A172 (cell line): ENCODE measurements at regions not wholly inside any gene's neighbourhood (a gene's known extent, or its start where the extent isn't known, plus 50 kb on each side); places are given as distances from the start of the nearest gene placed in this dataset.
"Not testable (repeated sequence)": the region's sequence is repeated elsewhere in the genome, so short reads cannot be mapped to it uniquely, and the experiment has no call there.

Experiments
- DNase-seq: peaks from one replicate; pipeline ENCODE4 v3.0.0-alpha.2; 2015; ENCODE audit warnings: low spot score

DNA sequence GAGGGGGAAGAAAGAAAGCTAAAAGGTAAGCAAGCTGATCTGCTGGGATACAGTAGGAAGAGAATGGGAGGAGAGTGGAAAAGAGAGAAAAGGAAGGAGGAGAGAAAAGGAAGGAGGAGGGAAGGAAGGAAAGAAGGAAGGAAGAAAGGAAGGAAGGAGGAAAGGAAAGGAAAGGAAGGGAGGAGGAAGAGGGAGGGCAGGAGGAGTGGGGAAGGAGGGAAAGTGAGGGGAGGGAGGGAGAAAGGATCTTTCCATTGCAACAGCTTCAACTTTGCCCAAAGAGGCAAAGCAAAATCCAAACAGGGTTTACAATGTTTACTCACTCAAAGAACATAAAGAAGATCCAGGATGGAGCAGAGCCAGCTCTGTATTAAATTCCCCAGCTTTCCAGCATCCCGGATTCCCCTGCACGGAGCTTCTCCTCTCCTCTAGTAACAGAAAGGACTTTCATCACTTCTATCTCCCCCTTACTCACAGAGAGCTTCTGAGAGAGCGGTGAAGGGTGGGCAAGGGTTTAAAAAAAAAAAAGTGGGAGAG is 494.2 kb upstream of the PROK2 start:
- DNase-seq, result no peak

DNA sequence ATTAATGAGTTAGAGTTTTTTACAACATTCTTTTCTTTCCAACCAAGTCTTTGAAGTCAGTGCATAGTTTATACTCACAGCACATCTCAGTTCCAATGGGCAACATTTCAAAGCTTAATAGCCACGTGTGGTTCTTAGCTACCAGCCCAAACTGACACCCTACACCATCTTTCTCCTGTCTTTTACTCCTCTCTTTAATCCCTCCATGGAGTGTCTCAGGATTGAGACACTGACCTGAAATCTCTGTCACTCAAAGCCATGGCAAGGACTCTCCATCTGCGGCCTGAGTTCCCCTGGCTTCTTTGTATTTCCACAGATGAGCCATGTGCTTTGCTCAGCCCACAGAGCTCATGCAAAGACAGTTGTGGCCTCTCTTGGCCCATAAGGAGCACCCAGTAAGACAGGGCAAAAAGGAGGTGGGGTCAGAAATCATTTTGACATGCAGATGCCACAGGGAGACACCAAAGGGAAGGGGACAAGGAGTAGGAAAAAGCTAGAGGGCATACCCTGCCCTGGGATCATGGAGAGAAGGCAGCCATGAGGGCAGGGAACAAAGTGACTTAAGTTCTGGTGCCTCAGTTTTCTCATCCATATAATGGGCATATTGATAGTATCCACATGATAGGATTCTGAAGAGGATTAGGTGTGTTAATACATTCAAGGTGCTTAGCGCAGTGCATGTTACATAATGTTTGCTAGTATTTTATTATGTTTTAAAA is 493.6 kb upstream of the PROK2 start:
- DNase-seq, result no peak

DNA sequence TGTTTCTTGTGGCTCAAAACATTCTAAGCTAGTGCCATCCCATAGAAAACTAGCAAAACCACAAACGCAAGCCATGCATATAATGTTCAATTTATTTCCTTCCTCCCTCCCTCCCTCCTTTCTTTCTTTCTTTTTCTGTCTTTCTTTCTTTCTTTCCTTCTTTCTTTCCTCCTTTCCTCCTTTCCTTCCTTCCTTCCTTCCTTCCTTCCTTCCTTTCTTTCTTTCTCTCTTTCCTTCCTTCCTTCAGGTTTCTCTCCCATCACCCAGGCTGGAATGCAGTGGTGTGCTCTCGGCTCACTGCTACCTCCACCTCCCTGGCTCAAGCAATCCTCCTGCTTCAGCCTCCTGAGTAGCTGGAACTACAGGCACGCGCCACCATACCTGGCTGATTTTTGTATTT is 492.8 kb upstream of the PROK2 start:
- no peak for DNase-seq

DNA sequence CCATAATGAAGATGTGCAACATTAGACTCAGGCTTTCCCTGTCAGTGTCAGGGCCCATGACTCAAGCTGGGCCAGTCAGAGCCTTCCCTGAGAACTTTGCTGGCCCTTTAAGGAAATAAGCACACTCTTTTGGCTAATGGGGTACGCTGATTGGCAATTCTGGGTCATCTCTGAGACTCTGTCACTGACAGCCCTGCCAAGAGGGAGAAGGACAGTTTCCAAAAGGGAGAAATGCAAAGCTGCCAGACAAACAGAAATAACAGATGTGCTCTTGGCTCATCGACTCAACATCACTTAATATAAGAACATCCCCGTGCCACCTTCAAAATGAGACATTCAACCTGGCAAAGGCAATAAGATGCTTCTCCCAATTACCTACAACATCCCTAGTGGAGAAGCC is 491.9 kb upstream of the PROK2 start:
- DNase-seq, result no peak

DNA sequence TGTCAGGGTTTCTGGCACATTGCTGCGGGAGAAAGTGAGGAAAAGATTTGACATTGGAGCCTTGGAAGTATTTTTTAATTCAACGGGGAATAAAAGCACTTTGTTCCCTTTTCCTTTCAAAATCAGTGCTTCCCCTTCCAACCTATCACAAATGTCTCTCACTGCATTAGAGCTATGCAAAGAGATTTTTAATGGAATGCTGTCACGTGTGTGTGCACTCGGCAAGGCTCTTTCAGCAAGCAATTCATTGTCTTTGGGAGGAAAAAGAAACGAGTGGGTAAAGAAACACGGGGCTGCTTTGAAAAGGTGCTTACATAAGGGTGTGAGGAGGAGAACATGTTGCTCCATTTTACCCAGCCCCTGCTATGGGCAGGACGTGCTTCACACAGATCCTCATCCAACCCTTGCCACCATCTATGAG is 490.4 kb upstream of the PROK2 start:
- no peak for DNase-seq

DNA sequence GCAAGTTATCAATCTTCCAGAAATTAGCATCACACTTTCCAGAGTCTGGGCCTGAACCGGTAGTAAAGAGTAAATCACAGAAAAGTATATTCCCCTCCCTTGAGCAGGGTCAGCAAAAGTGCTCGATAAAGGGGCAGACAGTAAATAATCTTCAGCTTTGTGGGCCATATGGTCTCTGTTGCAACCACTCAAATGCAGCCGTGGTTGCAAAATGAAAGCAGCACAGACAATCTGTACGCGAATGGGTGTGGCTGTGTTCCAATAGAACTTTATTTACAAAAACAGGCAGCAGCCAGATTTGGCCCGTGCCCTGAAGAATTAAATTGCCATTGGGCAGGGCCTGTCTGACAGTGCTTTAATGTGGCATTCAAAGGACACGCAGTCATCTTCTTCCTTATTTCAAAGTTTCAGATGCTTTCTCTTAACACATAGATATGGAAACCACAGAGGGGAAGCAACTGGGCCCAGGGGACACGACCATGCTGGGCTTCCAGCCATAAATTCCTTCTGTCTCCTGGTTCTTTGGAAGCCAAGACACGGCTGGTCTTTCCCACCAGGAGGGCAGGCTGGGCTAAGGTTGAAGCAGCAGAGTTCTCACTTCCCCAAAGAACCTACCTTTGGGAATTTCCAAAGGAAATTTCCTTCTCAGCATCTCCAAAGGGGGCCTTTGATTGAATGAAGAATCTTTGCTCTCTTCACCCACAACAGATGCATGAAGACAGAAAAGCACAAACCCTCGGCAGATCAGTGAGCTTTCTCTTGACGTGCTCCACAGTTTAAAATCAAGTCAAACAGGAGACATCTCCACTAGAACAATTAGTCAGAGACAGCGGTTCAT is 489.8 kb upstream of the PROK2 start:
- peak; percentile 50 for DNase-seq

DNA sequence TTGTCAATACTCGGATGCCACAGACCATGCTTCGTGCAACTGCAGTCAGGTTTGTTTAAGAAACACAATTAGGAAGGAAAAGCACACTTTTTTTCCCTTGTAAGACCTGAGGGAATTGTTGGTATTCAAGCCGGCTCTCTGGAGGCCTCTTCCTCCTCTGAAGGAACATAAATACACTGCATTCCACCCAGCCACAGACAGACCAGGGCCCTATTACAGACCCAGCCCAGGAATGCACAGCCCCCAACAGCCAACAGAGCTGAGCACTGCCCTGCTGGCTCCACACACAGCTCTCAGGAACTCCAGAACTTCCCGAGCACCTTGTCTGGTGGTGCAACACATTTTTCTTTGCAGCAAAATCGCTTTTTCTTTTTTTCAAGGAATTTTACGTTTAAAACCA is 488.7 kb upstream of the PROK2 start:
- peak; percentile 16 for DNase-seq

DNA sequence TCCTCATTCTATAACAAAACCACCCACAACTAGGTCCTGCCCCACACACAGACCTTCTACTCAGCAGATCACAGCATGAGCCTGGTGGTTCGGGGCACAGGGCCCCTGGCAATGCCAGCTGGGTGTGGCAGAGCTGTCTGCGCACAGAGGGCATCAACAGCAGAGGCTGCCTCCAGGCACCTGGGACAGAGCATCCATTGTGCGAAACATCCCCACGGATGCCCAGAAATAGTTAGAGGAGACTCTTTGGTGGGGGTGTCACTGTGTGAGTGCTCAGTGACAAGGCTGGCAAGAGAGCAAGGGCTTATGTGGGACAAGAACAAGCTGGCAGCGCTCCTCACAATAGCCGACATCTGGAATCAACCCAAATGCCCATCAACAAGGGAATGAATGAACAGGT is 487.4 kb upstream of the PROK2 start:
- DNase-seq, result no peak

DNA sequence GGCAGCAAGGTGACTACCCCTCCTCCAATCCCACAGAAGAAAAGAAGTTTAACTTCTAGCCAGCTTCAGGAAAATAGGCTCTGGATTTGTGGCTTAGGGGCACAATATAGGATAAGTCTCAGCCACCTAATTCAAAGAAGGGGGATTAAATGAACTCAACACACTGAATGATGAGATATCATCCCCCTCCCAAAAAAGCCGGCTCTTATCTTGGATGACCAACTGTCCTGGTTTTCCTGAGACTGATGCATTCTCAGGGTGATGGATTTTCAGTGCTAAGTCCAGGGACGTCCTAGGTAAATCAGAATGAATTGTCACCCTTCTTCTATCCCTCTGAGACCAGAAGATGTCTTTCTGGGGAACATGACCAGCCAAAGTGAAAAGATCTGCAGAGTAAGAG is 487.0 kb upstream of the PROK2 start:
- DNase-seq, result no peak

DNA sequence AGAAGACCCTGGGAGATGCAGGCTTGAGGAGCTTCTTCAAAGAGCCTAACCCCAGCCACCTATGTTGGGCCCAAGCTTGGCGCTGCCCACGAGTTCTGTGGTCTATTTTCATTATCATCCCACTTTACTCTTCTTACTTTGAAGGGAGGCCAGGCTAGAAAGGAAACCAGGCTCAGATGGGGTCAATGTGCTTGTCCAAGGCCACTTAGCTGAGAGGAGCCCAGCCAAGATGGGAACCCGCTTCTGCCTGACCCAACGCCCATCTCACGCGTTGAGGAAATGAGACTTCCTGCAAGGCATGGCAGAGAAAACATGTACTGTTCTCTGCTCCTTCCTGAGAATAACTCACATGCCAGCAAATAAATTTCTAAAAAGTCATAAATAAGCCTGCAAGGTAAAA is 486.3 kb upstream of the PROK2 start:
- DNase-seq, result no peak

DNA sequence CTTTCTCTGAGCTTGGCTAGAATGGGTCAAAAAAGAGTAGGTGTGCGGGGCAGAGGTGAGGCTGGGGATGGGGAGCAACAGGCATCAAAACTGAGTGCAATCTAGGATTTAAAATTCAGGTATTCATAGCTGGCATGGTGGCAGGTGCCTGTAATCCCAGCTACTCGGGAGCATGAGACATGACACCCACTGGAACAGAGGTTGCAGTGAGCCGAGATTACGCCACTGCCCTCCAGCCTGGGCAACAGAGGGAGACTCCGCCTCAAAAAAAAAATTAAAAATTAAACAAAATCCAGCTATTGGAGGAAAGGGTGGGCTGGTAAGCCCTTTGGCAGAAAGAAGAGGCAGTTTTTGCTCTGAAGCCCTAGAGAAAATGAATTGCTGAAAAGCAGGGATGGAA is 485.8 kb upstream of the PROK2 start:
- no peak for DNase-seq

DNA sequence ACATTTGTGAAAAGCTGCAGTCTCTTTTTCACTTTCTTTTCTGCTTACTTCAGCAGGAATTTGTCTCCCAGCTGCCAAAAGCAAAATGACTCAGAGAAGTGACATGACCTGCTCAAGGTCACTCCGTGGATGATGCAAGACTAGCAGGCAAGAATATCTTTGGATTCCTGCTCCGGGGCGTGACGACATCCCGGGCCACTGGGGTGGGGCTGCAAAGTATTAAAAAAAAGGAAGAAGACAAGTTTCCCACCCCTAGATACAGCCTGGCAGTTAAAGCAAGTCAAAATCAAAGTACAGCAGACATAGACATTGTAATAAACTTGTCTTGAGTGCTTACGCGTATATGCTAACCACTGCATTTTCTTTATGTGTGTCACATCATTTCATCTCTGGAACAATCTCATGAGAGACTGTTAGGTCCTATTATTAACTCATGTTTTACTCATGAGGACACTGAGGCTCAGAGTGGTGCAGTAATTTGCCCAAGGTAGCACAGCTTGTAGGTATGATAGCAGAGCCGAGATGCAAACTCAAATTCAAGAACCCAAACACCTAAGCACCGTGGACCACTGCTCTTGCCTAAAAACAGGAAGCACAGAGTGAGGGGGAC is 485.2 kb upstream of the PROK2 start:
- peak; percentile 87 for DNase-seq

DNA sequence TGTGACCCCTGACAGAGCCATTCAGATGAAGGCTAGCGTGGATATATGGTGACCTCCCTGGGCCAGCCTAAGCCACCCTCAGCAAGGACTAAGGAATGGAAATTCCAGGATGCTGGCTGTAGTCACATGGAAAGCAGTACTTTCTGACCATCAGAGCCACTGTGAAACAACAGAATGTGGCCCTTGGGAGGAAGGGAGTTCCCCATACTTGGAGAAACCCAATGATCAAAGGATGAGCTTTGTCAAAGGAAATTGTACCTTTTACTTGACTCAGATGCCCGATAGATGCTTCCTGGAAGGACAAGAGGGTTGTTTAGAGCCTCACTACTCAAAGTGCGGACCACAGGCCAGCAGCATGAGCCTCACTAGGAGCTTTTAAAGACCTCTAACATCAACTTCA is 484.5 kb upstream of the PROK2 start:
- DNase-seq, result no peak

DNA sequence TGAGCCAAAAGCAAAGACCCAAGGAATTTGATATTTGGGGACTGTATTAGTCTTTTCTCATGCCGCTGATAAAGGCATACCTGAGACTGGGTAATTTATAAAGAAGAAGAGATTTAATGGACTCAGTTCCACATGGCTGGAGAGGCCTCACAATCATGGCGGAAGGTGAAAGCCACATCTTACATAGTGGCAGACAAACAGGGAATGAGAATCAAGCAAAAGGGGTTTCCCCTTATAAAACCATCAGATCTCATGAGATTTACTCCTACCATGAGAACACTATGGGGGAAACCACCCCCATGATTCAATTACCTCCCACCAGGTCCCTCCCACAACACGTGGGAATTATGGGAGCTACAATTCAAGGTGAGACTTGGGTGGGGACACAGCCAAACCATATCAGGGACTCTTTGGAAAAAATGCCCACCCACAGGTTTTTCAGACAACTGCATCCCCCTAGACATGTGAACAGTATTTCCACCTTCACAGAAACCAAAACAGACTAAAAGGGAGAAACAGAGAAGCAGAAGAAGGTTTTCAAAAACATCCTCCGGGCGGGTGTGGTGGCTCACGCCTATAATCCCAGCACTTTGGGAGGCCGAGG is 482.1 kb upstream of the PROK2 start:
- DNase-seq, result not testable (repeated sequence)

DNA sequence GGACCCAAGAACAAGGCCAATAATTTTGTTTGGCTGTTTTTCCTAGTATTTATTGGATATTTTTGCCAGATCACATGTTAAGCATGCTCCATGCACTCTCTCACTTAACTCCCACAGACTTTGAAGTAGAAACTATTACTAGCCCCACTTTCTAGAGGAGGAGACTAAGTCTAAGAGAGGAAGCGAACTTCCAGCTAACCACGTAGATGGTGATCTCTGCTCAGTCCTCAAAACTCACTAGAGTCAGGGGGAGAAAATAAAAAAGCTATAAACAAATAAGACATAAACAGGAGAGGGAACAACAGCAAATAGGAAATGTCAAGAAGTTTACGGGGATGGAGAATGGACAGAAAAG is 481.0 kb upstream of the PROK2 start:
- DNase-seq, result no peak

DNA sequence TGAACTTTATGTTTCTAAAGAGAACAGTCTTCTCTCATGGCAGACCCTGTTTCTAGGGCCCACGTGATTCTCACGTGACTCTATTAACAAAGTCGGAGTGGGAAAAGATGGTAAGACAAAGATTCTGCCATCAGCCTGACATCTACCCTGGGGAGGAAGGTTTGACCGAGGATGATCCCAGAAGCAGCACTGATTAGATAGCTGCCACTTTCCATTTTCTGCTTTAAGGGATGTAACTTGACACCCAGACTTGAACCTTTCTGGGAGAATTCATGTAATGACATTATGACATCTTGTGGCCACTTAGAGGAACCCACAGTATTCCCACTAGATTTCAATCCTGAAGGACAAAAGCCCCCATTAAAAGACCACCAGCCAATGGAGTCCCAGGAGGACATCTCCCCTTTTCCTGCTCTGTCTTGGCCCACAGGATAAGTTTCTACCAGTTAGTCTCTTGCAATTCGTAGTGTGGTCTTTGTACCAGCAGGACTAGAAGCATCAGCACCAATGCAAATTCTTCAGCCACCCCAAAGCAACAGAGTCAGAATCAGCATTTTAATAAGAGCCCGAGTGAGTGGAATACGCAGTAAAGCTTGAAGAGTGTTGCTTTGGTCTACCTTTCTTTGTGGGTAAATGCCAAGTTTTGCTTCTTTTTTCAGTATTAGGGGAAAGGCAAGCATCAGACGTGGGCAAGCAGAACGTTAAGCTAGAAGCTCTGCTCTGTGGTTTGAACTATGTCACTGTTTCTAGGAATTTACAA is 480.5 kb upstream of the PROK2 start:
- DNase-seq, result no peak

DNA sequence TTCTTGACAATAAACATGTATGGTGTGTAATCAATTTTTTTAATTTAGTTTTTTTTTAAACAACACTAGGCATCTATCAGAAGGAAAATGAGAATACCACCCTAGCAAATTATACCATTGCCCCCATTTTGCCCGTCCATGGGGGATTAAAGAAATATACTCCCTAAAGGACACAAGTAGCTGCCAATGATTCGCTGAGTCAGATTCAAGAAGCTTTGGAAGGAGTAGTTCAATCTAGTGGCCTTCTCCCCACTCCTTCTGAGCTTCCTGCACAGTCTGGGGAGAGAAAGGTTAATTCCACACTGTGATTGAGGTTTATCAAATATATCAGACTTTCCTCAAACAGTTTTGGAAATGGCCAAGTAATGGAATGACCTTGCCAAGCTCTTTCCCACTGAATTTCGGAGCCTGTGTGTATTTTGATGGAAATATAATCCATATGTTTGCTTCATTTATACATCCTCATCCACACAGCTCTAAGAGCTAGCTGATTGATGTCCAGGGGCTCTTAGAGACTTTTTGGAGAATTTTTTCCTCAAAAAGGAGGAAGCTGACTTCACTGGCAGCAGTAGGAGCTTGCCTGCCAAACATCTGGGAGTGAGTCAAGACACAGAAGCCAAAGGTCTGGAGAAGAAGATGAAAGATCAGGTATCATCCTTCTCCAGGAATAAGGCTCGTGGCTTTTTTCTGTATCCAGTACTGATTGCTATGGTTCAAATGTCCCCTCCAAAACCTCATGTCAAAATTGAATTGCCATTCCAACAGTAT is 478.5 kb upstream of the PROK2 start:
- DNase-seq, result no peak

DNA sequence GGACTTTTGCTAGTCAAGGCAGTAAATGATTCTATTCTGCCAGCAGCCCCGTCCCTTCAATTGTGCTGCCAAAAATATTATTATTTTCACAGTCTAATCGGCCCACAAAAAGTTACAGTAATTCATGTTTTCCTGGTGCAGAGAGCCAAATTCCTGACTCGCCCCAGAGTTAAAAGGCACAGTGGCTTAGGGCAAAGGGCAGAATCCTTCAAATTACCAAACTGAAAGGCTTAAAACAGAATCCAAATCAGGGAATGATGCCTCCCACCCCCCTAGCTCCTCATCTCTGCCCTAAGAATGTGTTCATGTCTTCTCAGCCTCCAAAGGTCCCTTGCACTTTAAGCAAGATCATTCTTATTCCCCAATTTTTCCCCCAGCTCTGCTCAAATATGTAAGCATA is 477.8 kb upstream of the PROK2 start:
- DNase-seq, result no peak

DNA sequence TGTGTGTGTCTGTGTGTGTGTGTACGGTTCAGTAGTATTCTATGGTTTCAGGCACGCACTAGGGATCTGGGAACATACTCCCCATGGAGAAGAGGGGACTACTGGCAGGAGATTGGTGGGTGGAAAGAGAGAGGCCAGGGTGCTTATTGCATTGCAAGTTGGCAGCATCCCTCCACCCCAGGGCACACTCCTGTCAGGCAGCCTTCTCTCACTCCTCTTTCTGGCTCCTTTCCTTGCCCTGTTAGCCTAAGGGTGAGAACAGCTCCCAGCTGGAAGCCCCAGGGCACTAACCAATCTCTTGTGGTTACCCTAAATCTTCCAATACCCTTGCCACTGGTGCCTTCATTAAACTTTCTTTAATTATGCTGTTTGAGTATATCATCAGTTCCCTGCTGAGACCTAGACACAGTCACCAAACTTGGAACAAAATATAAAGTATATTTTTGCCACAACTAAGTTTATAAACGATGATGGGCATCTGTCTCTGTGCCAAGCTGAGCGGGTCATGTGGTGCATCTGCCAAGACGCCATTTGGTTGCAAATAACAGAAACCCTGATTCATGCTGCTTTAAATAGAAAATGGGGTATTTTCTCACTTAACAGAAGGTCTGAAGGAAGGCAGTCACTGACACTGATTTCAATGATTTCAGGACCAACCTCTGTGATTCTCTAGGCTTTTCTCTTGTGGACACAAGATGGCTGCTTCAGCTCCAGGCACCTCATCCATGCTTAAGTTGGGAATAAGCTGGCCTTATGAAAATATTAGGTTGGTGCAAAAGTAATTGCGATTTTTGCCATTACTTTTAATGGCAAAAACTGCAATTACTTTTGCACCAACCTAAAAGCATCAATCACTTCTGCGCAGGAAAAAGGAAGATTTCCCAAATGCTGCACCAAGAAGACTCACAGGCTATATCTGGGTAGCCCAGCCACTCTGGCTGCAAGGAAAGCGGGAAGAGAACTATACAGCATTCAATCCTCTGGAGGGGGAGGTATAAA is 476.9 kb upstream of the PROK2 start:
- peak; percentile 20 for DNase-seq

DNA sequence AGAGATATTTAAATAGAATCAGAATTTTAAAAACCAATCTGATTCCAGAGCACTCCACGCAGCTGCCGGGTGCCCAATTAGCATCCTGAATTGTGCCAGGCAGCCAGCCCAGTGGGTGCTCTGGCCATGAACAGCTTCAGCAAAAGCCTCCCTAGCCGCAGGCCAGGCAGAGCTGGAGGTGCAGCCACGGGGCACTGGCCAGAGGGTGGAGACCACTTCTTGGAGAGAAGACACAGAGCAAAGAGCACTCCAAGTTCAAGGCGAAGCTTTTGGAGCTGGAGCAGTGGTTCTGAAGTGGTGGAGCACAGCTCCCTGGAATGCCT is 475.6 kb upstream of the PROK2 start:
- DNase-seq, result no peak
